Esophagus muscularis mucosa (tissue), 4 donors: ENCODE measurements at regions not wholly inside any gene's neighbourhood (a gene's known extent, or its start where the extent isn't known, plus 50 kb on each side); places are given as distances from the start of the nearest gene placed in this dataset.
A peak's percentile ranks its signal among the peaks of the same experiment; 100 is the strongest.

Experiments used
- DNase-seq: peaks from one replicate; pipeline ENCODE4 v3.0.0-alpha.2; 2017; ENCODE audit errors: extremely low spot score
- H3K27ac ChIP-seq, 4 donors: fragments of 200-600 bp; sonication (generic); replicated peaks in 1 of 4; 1 replicate in 3 of 4; 2 replicates in 1 of 4; pipeline ENCODE4 v1.5.1; 2016 to 2019; ENCODE audit warnings: mild to moderate bottlenecking in 1 of 4
- H3K27me3 ChIP-seq, 4 donors: fragments of 200-600 bp; sonication (generic); one replicate each; pipeline versions ENCODE4 v1.5.1 to v1.6.0; 2016 to 2019
- H3K36me3 ChIP-seq, 4 donors: fragments of 200-600 bp; sonication (generic); one replicate each; pipeline ENCODE4 v1.5.1; 2016 to 2019
- H3K4me1 ChIP-seq, 4 donors: fragments of 200-600 bp; sonication (generic); one replicate each; pipeline ENCODE4 v1.5.1; 2016 to 2019
- H3K4me3 ChIP-seq, 4 donors: fragments of 200-600 bp; sonication (generic); 1 replicate in 2 of 4; 2 replicates in 2 of 4; pipeline ENCODE4 v1.5.1; 2016 to 2019; ENCODE audit warnings: mild to moderate bottlenecking in 4 of 4, moderate library complexity in 1 of 4
- H3K9me3 ChIP-seq, 4 donors: fragments of 200-600 bp; sonication (generic); 1 replicate in 3 of 4; 2 replicates in 1 of 4; pipeline ENCODE4 v1.5.1; 2016 to 2019
- EP300 ChIP-seq: sonication (generic); formaldehyde crosslinking; IDR thresholded peaks from one replicate; pipeline ENCODE4 v1.6.1; 2017; ENCODE audit warnings: antibody characterized with exemption
- POLR2A ChIP-seq: fragments of 450-650 bp; IDR thresholded peaks from one replicate; pipeline ENCODE4 v1.6.1; 2017; ENCODE audit warnings: antibody characterized with exemption, moderate library complexity, mild to moderate bottlenecking, low read depth
- POLR2AphosphoS5 ChIP-seq, 2 donors: sonication (generic); formaldehyde crosslinking; IDR thresholded peaks; one replicate each; pipeline ENCODE4 v1.6.1; 2017; ENCODE audit warnings: antibody characterized with exemption in 2 of 2
- WGBS: methylation state at CpG from one replicate; pipeline ENCODE4 v1.1.5; 2018; 5-methylcytosine and 5-hydroxymethylcytosine counted together
- intact Hi-C: fragments of 100-400 bp; cut with DNase I; formaldehyde crosslinking; loops from one replicate; pipeline ENCODE4 v1.15.1; 2023
- TF ChIP-seq, protein P1 (sequence below), 3 experiments: fragments of 200-600 bp in 2 of 3; fragments of 450-650 bp in 1 of 3; sonication (generic) in 2 of 3; IDR thresholded peaks; one replicate each; pipeline ENCODE4 v1.5.1; 2017 to 2019; ENCODE audit warnings: antibody characterized with exemption in 3 of 3, mild to moderate bottlenecking in 2 of 3, moderate library complexity in 1 of 3

GRCh38 chr16:86450691-86451090 is 59.6 kb upstream of the FOXF1 start:
- Histone ChIP-seq H3K36me3 (no peaks in the 10 kb centered on the region), H3K27ac (no peak overlapping the region), H3K4me1 (peaks cover 0 to 3% (median 0%) of the 10 kb centered on the region in 4 donors), H3K9me3 (no peaks in the 10 kb centered on the region), H3K4me3 (no peak overlapping the region), H3K27me3 (no peaks in the 10 kb centered on the region)
- intact Hi-C loops = no loop called here
- WGBS = no CpG with 5 or more reads among the region's 2 CpGs
- TF ChIP-seq POLR2A = no peak
- TF ChIP-seq, protein P1, sequence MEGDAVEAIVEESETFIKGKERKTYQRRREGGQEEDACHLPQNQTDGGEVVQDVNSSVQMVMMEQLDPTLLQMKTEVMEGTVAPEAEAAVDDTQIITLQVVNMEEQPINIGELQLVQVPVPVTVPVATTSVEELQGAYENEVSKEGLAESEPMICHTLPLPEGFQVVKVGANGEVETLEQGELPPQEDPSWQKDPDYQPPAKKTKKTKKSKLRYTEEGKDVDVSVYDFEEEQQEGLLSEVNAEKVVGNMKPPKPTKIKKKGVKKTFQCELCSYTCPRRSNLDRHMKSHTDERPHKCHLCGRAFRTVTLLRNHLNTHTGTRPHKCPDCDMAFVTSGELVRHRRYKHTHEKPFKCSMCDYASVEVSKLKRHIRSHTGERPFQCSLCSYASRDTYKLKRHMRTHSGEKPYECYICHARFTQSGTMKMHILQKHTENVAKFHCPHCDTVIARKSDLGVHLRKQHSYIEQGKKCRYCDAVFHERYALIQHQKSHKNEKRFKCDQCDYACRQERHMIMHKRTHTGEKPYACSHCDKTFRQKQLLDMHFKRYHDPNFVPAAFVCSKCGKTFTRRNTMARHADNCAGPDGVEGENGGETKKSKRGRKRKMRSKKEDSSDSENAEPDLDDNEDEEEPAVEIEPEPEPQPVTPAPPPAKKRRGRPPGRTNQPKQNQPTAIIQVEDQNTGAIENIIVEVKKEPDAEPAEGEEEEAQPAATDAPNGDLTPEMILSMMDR (IDR thresholded peaks at IDR 0.05) = no peak
- no peak for TF ChIP-seq EP300
- no peak for TF ChIP-seq POLR2AphosphoS5 (IDR thresholded peaks at IDR 0.05)
- no peak for DNase-seq

GRCh38 chr16:86452451-86452850 is 57.9 kb upstream of the FOXF1 start:
- Histone ChIP-seq H3K27me3 (no peaks in the 10 kb centered on the region), H3K4me1 (peaks cover 2 to 10% (median 8%) of the 10 kb centered on the region in 4 donors), H3K4me3 (no peak overlapping the region), H3K27ac (no peak overlapping the region), H3K9me3 (no peaks in the 10 kb centered on the region), H3K36me3 (no peaks in the 10 kb centered on the region)
- TF ChIP-seq EP300 = no peak
- peak; percentile 14 to 39 for TF ChIP-seq POLR2AphosphoS5 (IDR thresholded peaks at IDR 0.05)
- 84% methylated on average over 2 of the region's 2 CpGs for WGBS
- no peak for DNase-seq
- intact Hi-C loops = no loop called here

GRCh38 chr16:86455116-86455515 is 55.2 kb upstream of the FOXF1 start:
- no peak overlapping the region for H3K4me3 ChIP-seq
- intact Hi-C loops = loop anchor here (5.0 kb wide), 2 partner anchors 42 to 113 kb away; no protein-coding TSS in a partner anchor
- TF ChIP-seq POLR2AphosphoS5 (IDR thresholded peaks at IDR 0.05) (peak; percentile 6 to 37), POLR2A (no peak)
- 82% methylated on average over 10 of the region's 10 CpGs for WGBS
- peaks cover 2 to 35% (median 34%) of the 10 kb centered on the region in 4 donors for H3K4me1 ChIP-seq
- peak overlapping the region in 2 of 4 donors; percentile 22 to 50 for H3K27ac ChIP-seq
- no peak for DNase-seq
- peaks cover 0 to 4% (median 0%) of the 10 kb centered on the region in 4 donors for H3K27me3 ChIP-seq
- no peaks in the 10 kb centered on the region for H3K9me3 ChIP-seq
- H3K36me3 ChIP-seq = no peaks in the 10 kb centered on the region

DNA sequence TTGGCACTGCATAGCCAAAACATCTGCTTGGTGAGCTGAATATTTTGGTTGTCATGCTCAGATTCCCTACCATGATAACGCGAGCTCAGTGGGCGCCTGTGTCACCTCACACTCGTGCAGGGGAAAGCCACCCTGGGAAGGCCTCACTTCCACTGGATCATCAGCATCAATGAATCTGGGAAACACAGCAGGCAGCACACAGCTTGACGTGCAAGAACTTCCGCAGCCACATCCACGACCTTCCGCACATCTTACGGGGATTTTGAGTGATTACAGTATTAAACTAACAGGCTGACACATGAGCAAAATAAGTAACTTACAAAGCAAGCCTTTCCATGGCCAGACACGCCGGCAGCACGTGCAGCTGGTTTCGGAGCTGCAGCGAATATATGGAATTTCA is 54.7 kb upstream of the FOXF1 start:
- H3K4me1 ChIP-seq = peaks cover 2 to 36% (median 35%) of the 10 kb centered on the region in 4 donors
- no peak overlapping the region for H3K4me3 ChIP-seq
- TF ChIP-seq, protein P1 (IDR thresholded peaks at IDR 0.05) = no peak
- TF ChIP-seq POLR2AphosphoS5 (IDR thresholded peaks at IDR 0.05) (no peak), POLR2A (no peak), EP300 (no peak)
- peak overlapping the region in 2 of 4 donors; percentile 22 to 50 for H3K27ac ChIP-seq
- H3K36me3 ChIP-seq = no peaks in the 10 kb centered on the region
- intact Hi-C loops = loop anchor here (5.0 kb wide), 2 partner anchors 42 to 113 kb away; no protein-coding TSS in a partner anchor
- 80% methylated on average over 14 of the region's 14 CpGs for WGBS
- DNase-seq = no peak
- H3K27me3 ChIP-seq = peaks cover 0 to 4% (median 0%) of the 10 kb centered on the region in 4 donors
- peaks cover 0 to 4% (median under 1%) of the 10 kb centered on the region in 4 donors for H3K9me3 ChIP-seq

DNA sequence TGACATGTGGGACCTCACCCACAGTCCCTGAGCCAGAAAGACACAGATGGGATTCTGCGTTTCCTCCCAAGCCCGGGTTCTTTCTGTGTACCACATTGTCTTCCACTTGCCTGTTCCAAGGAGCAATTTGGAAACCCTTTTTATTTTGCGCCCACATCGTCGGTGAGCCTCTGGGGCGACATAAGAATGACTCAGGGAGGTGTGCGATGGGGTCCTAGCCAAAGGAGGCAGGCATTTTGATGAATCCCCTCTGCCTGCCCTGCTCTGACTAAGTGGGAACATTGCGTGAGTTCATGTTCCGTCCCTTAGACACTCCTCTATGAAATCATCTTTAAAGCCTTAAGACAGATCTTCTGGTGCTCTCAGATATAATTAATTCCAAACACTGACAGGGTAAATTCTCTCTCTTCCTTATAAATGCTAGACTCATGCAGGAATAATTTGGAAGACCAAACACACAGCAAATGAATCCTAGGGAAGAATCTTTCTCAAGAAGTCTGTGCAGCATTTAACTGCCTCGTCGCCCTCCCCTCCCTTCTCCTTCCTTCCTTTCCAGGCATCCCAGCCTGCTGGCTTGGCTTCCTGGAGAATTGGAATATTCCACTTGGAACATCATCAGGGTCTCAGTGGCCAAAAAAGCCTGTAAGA is 52.7 kb upstream of the FOXF1 start:
- intact Hi-C loops = loop anchor here (5.0 kb wide), 2 partner anchors 40 to 115 kb away; no protein-coding TSS in a partner anchor
- Histone ChIP-seq H3K36me3 (no peaks in the 10 kb centered on the region), H3K27me3 (peaks cover 0 to 4% (median 0%) of the 10 kb centered on the region in 4 donors), H3K4me1 (peaks cover 2 to 53% (median 46%) of the 10 kb centered on the region in 4 donors), H3K27ac (peak overlapping the region; percentile 71 to 84 (median 80)), H3K4me3 (no peak overlapping the region), H3K9me3 (peaks cover 0 to 14% (median 5%) of the 10 kb centered on the region in 4 donors)
- 33% methylated on average over 11 of the region's 11 CpGs for WGBS
- DNase-seq = peak; percentile 95
- TF ChIP-seq EP300 (peak; percentile 73), POLR2A (no peak), POLR2AphosphoS5 (IDR thresholded peaks at IDR 0.05) (peak; percentile 82 to 84)
- TF ChIP-seq, protein P1 (IDR thresholded peaks at IDR 0.05) = no peak
